ENCODE measurements at regions not wholly inside any gene's neighbourhood (a gene's known extent, or its start where the extent isn't known, plus 50 kb on each side); places are given as distances from the start of the nearest gene placed in this dataset.
"Not testable (repeated sequence)": the region's sequence is repeated elsewhere in the genome, so short reads cannot be mapped to it uniquely, and the experiment has no call there.

DNA sequence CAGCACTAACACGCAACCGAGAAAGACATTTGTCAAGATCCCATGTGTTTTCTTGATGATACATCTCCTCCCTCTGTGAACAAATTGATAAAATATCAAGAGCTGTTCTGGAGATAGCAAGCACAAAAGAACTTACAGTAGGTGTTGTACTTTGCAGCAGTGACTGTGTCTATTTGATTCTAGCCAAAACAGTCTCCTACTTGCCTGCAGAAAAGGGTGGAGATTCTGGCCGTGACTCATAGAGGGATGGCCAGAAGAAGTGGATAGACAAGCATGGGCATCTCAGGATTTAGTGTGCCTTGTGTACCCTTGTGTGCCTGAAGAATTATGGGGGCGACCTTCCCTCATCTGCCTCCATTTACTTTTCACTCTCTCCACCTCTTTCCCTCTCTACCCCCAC is 458.4 kb upstream of the LRRC7 start:
- Mint-ChIP-seq H3K27me3 (no peaks in the 10 kb centered on the region), H3K36me3 (ENCODE audit: low read depth) (no peaks in the 10 kb centered on the region), H3K4me1 (no peaks in the 10 kb centered on the region), H3K27ac (no peak overlapping the region), H3K4me3 (no peak overlapping the region), H3K9me3 (peaks cover 2% of the 10 kb centered on the region)
- ChIA-PET POLR2A (no interaction called here), CTCF (no interaction called here)
- no peak for DNase-seq

DNA sequence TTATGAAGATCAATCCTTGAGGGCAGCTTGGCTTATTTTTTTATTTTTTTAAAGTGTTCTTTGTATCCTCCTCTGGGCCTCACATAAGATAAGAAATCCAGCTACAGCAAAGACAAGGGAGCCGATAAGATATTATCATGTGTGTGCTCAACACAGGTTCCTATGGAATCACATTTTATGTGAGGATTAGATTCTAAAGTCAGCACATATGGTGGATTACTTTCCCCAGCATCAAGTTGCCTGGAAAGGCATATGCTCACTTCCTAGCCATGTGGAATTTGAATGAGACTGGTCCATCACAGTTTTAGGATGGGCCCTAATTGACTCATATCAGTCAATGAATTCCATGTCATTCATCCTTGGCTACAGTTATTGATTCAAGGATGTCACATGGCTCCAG is 456.9 kb upstream of the LRRC7 start:
- ChIA-PET POLR2A (no interaction called here), CTCF (no interaction called here)
- no peaks in the 10 kb centered on the region for H3K27me3 Mint-ChIP-seq
- no peaks in the 10 kb centered on the region for H3K4me1 Mint-ChIP-seq
- no peaks in the 10 kb centered on the region for H3K36me3 Mint-ChIP-seq (ENCODE audit: low read depth)
- DNase-seq: no peak
- no peak overlapping the region for H3K27ac Mint-ChIP-seq
- no peak overlapping the region for H3K4me3 Mint-ChIP-seq
- H3K9me3 Mint-ChIP-seq: peaks cover 2% of the 10 kb centered on the region

DNA sequence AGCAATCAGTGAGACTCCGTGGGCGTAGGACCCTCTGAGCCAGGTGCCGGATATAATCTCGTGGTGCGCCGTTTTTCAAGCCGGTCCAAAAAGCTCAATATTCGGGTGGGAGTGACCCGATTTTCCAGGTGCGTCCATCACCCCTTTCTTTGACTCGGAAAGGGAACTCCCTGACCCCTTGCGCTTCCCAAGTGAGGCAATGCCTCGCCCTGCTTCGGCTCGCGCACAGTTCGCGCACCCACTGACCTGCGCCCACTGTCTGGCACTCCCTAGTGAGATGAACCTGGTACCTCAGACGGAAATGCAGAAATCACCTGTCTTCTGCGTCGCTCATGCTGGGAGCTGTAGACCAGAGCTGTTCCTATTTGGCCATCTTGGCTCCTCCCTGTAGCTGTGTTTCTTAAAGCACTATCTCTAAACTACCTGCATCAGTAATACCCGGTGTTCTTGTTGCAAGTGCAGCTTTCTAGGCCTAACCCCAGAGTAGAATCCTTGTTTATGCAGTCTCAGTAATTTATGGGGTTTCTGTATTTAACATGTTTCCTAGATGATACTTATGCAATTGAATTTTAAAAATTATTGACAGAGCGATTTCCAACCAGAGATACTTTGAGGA is 447.5 kb upstream of the LRRC7 start:
- H3K4me3 Mint-ChIP-seq; DNase-seq; CTCF ChIA-PET; H3K27ac Mint-ChIP-seq; POLR2A ChIA-PET; H3K27me3 Mint-ChIP-seq; H3K4me1 Mint-ChIP-seq; H3K36me3 Mint-ChIP-seq (ENCODE audit: low read depth): not testable (repeated sequence)
- peaks cover 12% of the 10 kb centered on the region for H3K9me3 Mint-ChIP-seq

DNA sequence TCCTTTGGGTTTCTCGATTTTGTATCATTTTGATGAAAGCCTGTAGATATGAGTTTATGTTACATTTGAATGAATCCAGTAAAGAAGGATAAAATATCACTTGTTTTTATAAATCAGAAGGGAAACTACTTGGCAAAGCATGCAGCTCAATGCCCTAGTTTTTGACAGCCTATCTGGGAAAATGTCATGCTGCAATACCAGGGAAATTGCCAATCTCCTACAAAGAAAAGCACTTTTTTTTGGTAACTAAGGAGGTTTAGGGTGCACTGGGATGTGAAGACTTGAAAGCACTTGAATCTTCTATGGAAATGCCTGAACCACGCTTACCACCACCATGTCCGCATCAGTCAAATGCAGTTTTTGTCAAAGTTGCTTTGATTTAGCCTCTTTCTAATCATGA is 446.9 kb upstream of the LRRC7 start:
- no peak overlapping the region for H3K27ac Mint-ChIP-seq

DNA sequence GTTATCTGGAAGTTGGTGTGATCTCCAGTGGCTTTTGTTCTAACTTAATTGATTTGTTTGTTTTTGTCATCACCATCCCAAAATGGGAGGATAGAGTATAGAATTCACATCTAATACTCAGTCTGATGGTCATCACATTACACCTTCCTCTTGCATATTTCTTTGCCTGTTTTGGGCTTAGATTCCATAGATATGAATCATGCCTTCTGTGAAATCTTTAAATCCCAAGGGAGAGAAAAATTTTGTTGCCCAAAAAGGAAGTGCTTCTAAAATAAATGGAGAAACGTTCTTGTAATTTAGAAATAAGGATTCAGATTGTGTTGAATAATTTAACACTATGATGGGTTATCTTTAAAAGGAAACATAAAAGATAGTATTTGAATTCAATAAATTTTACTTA is 446.0 kb upstream of the LRRC7 start:
- H3K27me3 Mint-ChIP-seq: no peaks in the 10 kb centered on the region
- no peak overlapping the region for H3K4me3 Mint-ChIP-seq
- H3K36me3 Mint-ChIP-seq (ENCODE audit: low read depth): no peaks in the 10 kb centered on the region
- no peak for DNase-seq
- ChIA-PET CTCF (no interaction called here), POLR2A (no interaction called here)
- peaks cover 12% of the 10 kb centered on the region for H3K9me3 Mint-ChIP-seq
- no peaks in the 10 kb centered on the region for H3K4me1 Mint-ChIP-seq
- no peak overlapping the region for H3K27ac Mint-ChIP-seq

More for the DNA sequence above, 446.9 kb upstream of the LRRC7 start:
- Mint-ChIP-seq H3K27me3 (no peaks in the 10 kb centered on the region), H3K4me1 (no peaks in the 10 kb centered on the region), H3K36me3 (ENCODE audit: low read depth) (no peaks in the 10 kb centered on the region), H3K4me3 (no peak overlapping the region), H3K9me3 (peaks cover 12% of the 10 kb centered on the region)
- DNase-seq: no peak
- ChIA-PET POLR2A (no interaction called here), CTCF (no interaction called here)

DNA sequence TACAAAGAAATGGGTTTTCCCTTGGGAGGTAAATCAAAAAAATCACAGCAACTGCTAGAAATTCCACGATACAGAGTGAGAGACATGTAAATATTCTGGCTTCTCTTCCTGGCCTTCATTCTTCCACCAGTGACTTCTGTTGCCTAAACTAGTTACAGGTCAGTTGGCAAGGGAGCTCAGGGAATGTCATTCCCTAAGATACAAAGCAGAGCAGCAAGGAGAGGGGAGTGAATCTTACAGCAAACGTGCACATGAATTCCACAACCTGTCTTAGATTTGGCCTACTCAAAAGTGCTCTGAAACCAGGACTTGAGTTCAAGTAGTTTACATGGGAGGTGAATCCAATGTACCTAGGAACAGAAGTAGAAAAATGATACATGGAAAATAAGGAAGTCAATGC is 445.3 kb upstream of the LRRC7 start:
- Mint-ChIP-seq H3K27ac (no peak overlapping the region), H3K4me3 (no peak overlapping the region), H3K27me3 (no peaks in the 10 kb centered on the region), H3K4me1 (no peaks in the 10 kb centered on the region), H3K36me3 (ENCODE audit: low read depth) (no peaks in the 10 kb centered on the region), H3K9me3 (peaks cover 14% of the 10 kb centered on the region)
- ChIA-PET CTCF (no interaction called here), POLR2A (no interaction called here)
- DNase-seq: no peak

DNA sequence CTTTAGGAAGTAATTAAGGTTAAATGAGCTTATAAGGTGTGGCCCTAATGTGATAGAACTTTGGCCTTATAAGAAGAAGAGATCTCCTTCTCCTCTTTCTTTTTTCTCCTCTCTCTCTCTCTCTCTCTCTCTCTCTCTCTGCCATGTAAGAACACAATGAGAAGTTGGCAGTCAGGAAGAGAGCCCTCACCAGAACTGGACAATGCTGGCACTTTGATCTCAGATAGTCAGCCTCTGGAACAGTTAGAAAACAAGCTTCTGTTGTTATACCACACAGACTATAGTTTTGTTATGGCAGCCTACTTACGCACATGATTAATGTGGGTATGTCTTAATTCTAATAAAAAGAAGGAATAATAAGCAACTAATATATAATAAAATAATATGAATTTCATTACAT is 444.2 kb upstream of the LRRC7 start:
- Mint-ChIP-seq H3K27me3 (no peaks in the 10 kb centered on the region), H3K4me3 (no peak overlapping the region), H3K27ac (no peak overlapping the region), H3K9me3 (peaks cover 14% of the 10 kb centered on the region), H3K4me1 (no peaks in the 10 kb centered on the region), H3K36me3 (ENCODE audit: low read depth) (no peaks in the 10 kb centered on the region)
- ChIA-PET POLR2A (no interaction called here), CTCF (no interaction called here)
- no peak for DNase-seq

DNA sequence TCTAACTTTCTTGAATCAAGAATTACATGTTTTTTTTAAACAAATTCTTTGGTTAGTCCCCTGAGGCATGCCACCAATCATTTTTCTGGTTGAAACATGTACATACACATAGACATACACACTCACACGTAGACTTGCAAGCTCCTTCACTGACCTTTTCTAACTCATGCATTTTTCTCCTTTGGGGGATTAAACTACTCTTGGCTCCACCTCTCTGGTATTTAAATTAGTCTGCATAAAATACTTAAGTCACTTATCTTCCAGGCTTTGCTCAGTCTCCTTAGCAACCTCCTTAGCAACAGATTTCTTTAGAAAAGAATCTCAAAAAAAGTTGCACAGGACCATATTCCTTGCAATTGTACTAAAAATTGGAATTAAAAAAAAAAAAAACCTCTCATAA is 440.9 kb upstream of the LRRC7 start:
- ChIA-PET CTCF (no interaction called here), POLR2A (no interaction called here)
- peaks cover 5% of the 10 kb centered on the region for H3K9me3 Mint-ChIP-seq
- H3K27ac Mint-ChIP-seq: no peak overlapping the region
- no peaks in the 10 kb centered on the region for H3K36me3 Mint-ChIP-seq (ENCODE audit: low read depth)
- no peak for DNase-seq
- no peaks in the 10 kb centered on the region for H3K4me1 Mint-ChIP-seq
- no peaks in the 10 kb centered on the region for H3K27me3 Mint-ChIP-seq
- H3K4me3 Mint-ChIP-seq: no peak overlapping the region

DNA sequence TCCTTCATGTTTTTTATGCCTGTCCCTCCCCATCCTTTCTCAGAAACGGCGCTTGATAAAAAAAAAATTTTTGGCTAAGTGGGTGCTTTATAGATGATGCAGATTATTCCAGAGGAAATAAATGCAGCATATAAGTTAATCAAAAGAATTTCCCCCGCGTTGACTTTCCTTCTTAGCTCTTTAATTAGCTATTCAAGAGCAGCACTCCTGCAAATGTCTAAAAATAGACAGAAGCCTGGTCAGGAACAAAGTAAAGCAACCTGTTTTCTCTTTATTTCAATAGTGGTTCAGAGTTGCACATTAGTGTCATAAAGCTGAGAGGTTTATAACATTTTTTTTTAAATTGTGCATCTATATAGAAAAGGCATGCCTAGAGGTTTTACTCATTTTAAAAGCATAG is 439.5 kb upstream of the LRRC7 start:
- no peak for DNase-seq
- Mint-ChIP-seq H3K27ac (no peak overlapping the region), H3K4me3 (no peak overlapping the region), H3K9me3 (peaks cover 5% of the 10 kb centered on the region), H3K27me3 (no peaks in the 10 kb centered on the region), H3K4me1 (no peaks in the 10 kb centered on the region), H3K36me3 (ENCODE audit: low read depth) (no peaks in the 10 kb centered on the region)
- ChIA-PET CTCF (no interaction called here), POLR2A (no interaction called here)

DNA sequence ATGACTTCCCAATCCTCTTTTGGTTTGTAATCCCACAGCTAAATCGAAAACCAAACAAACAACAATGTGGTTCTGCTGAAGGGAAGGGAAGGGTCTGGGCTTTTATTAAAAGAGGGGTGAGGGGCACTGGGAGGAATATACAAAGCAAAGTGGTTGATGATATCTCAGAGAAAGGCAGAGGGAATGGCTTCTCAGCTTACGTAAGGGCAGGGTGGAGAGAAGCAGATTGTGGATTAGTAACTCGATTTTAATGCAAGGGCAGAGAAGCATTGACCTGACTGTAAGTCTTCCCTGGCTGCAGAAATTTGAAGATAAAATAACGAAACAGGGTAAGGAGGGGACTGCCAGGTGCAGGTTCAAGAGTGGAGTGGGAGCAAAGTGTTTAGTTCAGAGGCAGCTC is 438.2 kb upstream of the LRRC7 start:
- Mint-ChIP-seq H3K27ac (no peak overlapping the region), H3K27me3 (no peaks in the 10 kb centered on the region), H3K4me1 (no peaks in the 10 kb centered on the region), H3K4me3 (no peak overlapping the region), H3K9me3 (peaks cover 3% of the 10 kb centered on the region), H3K36me3 (ENCODE audit: low read depth) (no peaks in the 10 kb centered on the region)
- no peak for DNase-seq
- ChIA-PET POLR2A (no interaction called here), CTCF (no interaction called here)

DNA sequence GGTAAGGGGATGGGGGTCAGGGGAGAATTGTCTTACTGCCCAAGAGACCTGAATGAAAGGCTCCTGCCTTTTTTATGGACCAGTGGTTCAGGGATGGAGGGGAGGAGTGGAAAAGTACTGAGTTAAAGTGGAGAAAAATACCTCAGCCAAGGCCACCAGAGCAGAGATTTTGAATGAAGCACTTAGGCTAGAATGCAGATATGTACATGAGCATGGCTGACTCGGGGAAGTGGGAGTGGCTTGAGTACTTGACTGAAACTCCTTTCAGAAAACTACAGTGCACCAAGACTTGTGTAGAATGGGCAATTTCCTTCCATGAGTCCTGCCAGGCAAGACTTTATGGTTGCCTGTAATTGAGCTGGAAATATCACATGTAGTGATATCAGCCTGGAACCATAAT is 429.6 kb upstream of the LRRC7 start:
- Mint-ChIP-seq H3K27me3 (no peaks in the 10 kb centered on the region), H3K9me3 (peaks cover 11% of the 10 kb centered on the region), H3K4me3 (no peak overlapping the region), H3K27ac (no peak overlapping the region), H3K36me3 (ENCODE audit: low read depth) (no peaks in the 10 kb centered on the region), H3K4me1 (no peaks in the 10 kb centered on the region)
- POLR2A ChIA-PET: no interaction called here
- DNase-seq: no peak
- CTCF ChIA-PET: no interaction called here

DNA sequence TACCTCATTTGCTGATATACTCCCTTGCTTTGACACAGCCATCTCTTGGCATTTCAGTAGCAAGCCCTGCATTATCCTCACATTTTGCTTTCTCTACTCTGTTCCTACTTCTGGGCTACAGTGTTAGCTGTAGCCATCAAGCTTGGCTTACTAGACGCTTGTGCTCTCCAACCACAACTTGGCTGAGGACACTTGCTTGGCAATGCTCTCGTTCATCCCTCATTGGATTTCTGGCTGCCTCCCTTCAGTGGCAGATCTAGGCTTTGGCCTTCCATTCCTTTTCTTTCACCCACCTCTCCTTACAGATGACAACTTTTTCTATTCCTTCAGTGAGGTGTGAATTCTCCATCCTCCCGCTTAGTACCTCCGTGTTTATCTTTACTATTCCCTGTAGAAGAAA is 428.7 kb upstream of the LRRC7 start:
- POLR2A ChIA-PET: no interaction called here
- H3K27me3 Mint-ChIP-seq: no peaks in the 10 kb centered on the region
- CTCF ChIA-PET: no interaction called here
- H3K4me3 Mint-ChIP-seq: no peak overlapping the region
- peaks cover 11% of the 10 kb centered on the region for H3K9me3 Mint-ChIP-seq
- no peak overlapping the region for H3K27ac Mint-ChIP-seq
- no peaks in the 10 kb centered on the region for H3K36me3 Mint-ChIP-seq (ENCODE audit: low read depth)
- no peak for DNase-seq
- no peaks in the 10 kb centered on the region for H3K4me1 Mint-ChIP-seq

DNA sequence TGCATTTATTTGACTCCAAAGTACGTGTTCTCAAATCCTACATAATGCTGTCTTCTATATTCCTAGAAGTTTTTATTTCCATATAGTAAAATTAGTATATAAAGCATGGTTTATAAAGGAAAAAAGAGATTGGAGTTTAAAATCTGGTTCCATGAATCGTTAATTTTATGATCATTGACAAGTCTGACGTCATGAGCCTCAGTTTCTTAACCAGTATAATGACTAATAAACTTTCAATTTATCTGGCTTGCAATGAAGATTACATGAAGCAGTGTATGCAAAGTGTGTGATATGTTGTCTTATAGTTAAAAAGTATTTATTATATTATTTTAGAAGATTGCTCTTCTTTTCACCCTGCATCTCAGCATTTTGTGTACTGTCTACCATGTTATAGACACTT is 421.4 kb upstream of the LRRC7 start:
- no peaks in the 10 kb centered on the region for H3K9me3 Mint-ChIP-seq
- H3K4me1 Mint-ChIP-seq: no peaks in the 10 kb centered on the region
- H3K36me3 Mint-ChIP-seq (ENCODE audit: low read depth): no peaks in the 10 kb centered on the region
- no peak overlapping the region for H3K27ac Mint-ChIP-seq
- ChIA-PET POLR2A (no interaction called here), CTCF (no interaction called here)
- no peak for DNase-seq
- H3K4me3 Mint-ChIP-seq: no peak overlapping the region
- H3K27me3 Mint-ChIP-seq: no peaks in the 10 kb centered on the region

DNA sequence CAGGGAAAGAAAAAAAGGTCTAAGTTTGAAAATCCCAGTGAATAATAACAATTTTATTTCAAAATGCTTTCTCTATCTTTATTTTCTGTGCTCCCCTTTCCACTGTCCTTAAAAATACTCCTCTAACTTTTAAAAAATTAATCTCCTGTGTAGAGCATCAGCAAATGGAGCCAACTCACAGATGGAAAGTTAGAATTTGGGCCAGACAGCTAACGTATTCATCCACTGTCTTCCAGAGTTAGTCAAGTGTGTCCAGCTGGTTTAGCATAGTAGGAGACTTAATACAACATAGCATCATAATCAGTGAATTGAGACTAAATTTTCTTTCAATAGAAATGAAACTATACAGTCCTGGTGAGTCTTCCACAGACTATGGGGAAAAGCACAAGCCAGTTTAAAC is 419.0 kb upstream of the LRRC7 start:
- H3K27me3 Mint-ChIP-seq: no peaks in the 10 kb centered on the region
- no peak overlapping the region for H3K27ac Mint-ChIP-seq
- no peak overlapping the region for H3K4me3 Mint-ChIP-seq
- peaks cover 5% of the 10 kb centered on the region for H3K9me3 Mint-ChIP-seq
- DNase-seq: no peak
- POLR2A ChIA-PET: no interaction called here
- H3K4me1 Mint-ChIP-seq: no peaks in the 10 kb centered on the region
- H3K36me3 Mint-ChIP-seq (ENCODE audit: low read depth): no peaks in the 10 kb centered on the region
- CTCF ChIA-PET: no interaction called here
